ENCODE measurements at regions not wholly inside any gene's neighbourhood (a gene's known extent, or its start where the extent isn't known, plus 50 kb on each side); places are given as distances from the start of the nearest gene placed in this dataset.

DNA sequence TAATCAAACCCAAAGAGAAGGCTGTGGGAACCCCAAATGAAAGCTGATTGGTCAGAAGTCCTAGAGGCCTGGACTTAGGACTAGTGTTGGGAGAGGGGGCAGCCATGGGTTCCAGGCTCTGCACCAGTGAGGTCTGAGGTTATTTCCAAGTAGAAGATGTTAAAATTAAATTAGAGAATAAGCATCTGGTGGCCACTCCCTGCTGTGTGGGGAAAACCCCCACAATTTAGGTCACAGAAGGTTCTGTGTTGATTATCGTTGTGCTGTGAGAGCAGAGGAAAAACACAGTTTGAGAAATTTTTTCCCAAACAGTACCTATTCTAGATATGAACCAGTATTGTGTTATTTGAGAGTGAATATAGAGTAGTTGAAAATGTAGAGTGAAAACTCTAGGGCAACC, 53.9 kb upstream of the NSMCE3 start:
- TF ChIP-seq POLR2A (IDR thresholded peaks at IDR 0.05) = no peak
- no peak for TF ChIP-seq POLR2AphosphoS5 (IDR thresholded peaks at IDR 0.05)
